Transverse colon (tissue), 4 donors: ENCODE measurements at regions not wholly inside any gene's neighbourhood (a gene's known extent, or its start where the extent isn't known, plus 50 kb on each side); places are given as distances from the start of the nearest gene placed in this dataset.

Experiments used
- DNase-seq: peaks from one replicate; pipeline ENCODE4 v3.0.0-alpha.2; 2019
- H3K27ac ChIP-seq, 4 donors: fragments of 200-600 bp; sonication (generic); 2 replicates each; pipeline ENCODE4 v1.5.1; 2016 to 2018; ENCODE audit warnings: inconsistent platforms in 4 of 4
- H3K27me3 ChIP-seq: fragments of 200-600 bp; sonication (generic); 2 replicates; pipeline ENCODE4 v1.5.1; 2017; ENCODE audit warnings: inconsistent platforms
- H3K36me3 ChIP-seq, 4 donors: fragments of 200-600 bp; sonication (generic); 2 replicates each; pipeline ENCODE4 v1.5.1; 2017 to 2019; ENCODE audit warnings: inconsistent platforms in 4 of 4
- H3K4me1 ChIP-seq, 4 donors: fragments of 200-600 bp; sonication (generic); 2 replicates each; pipeline ENCODE4 v1.5.1; 2017 to 2020; ENCODE audit warnings: inconsistent platforms in 4 of 4
- H3K4me3 ChIP-seq, 4 donors: fragments of 200-600 bp; sonication (generic); 1 replicate in 1 of 4; 2 replicates in 3 of 4; pipeline versions ENCODE4 v1.5.1 to v1.6.1; 2017 to 2019; ENCODE audit warnings: inconsistent platforms in 4 of 4
- H3K9me3 ChIP-seq, 2 donors: fragments of 200-600 bp; sonication (generic); 2 replicates each; pipeline ENCODE4 v1.5.1; 2017 to 2019; ENCODE audit warnings: inconsistent platforms in 2 of 2
- CTCF ChIP-seq, 5 experiments: fragments of 200-600 bp in 3 of 5; fragments of 450-650 bp in 2 of 5; sonication (generic) in 3 of 5; IDR thresholded peaks; 1 replicate in 2 of 5; 2 replicates in 3 of 5; pipeline ENCODE4 v1.5.1; 2016 to 2017; ENCODE audit warnings: antibody characterized with exemption in 5 of 5, inconsistent platforms in 3 of 5, mild to moderate bottlenecking in 2 of 5, moderate library complexity in 1 of 5
- EP300 ChIP-seq: sonication (generic); formaldehyde crosslinking; IDR thresholded peaks from one replicate; pipeline ENCODE4 v1.6.1; 2017; ENCODE audit warnings: antibody characterized with exemption, low read depth
- POLR2A ChIP-seq: fragments of 450-650 bp; IDR thresholded peaks from one replicate; pipeline ENCODE4 v1.6.1; 2016; ENCODE audit warnings: antibody characterized with exemption, mild to moderate bottlenecking, moderate library complexity
- POLR2AphosphoS5 ChIP-seq, 3 donors: sonication (generic); formaldehyde crosslinking; IDR thresholded peaks; one replicate each; pipeline ENCODE4 v1.6.1; 2016; ENCODE audit warnings: antibody characterized with exemption in 3 of 3
- WGBS, 2 donors: methylation state at CpG; one replicate each; pipeline ENCODE4 v1.1.5; 2018; ENCODE audit warnings: low coverage in 1 of 2; 5-methylcytosine and 5-hydroxymethylcytosine counted together
- in situ Hi-C, 4 donors: fragments of 200-750 bp; cut with MboI; loops; one replicate each; pipeline versions ENCODE4 v1.15.0 to v1.15.1; 2017; ENCODE audit warnings: low sequenced_read_pairs in 3 of 4, low pct_ligation_motif_present in 1 of 4, low pct_unique_long_range_greater_than_20kb in 1 of 4
- intact Hi-C: fragments of 100-400 bp; cut with DNase I; formaldehyde crosslinking; loops from one replicate; pipeline ENCODE4 v1.15.1; 2023; ENCODE audit warnings: low total_unique reads

- Histone ChIP-seq H3K36me3 (no peaks in the 10 kb centered on the region), H3K27ac (no peak overlapping the region), H3K27me3 (no peaks in the 10 kb centered on the region), H3K9me3 (peaks cover 0 to 7% of the 10 kb centered on the region in 2 donors), H3K4me1 (no peaks in the 10 kb centered on the region), H3K4me3 (no peak overlapping the region)
- TF ChIP-seq CTCF (IDR thresholded peaks at IDR 0.05) = no peak
- TF ChIP-seq EP300 = no peak
- no peak for TF ChIP-seq POLR2A
- no peak for TF ChIP-seq POLR2AphosphoS5 (IDR thresholded peaks at IDR 0.05)
- no peak for DNase-seq
- intact Hi-C loops = no loop called here
- in situ Hi-C loops = no loop called here
- 64 to 71% methylated on average over 2 of the region's 2 CpGs for WGBS, 2 donors
Measured at GRCh38 chr7:41862261-41862660, 159.4 kb upstream of the INHBA start.

GRCh38 chr7:41861642-41862041, 158.8 kb upstream of the INHBA start:
- in situ Hi-C loops = no loop called here
- Histone ChIP-seq H3K9me3 (peaks cover 0 to 7% of the 10 kb centered on the region in 2 donors), H3K36me3 (no peaks in the 10 kb centered on the region), H3K4me3 (no peak overlapping the region), H3K4me1 (no peaks in the 10 kb centered on the region), H3K27ac (no peak overlapping the region), H3K27me3 (no peaks in the 10 kb centered on the region)
- no peak for DNase-seq
- TF ChIP-seq EP300 = no peak
- no peak for TF ChIP-seq POLR2A
- no peak for TF ChIP-seq CTCF (IDR thresholded peaks at IDR 0.05)
- TF ChIP-seq POLR2AphosphoS5 (IDR thresholded peaks at IDR 0.05) = no peak
- WGBS, 2 donors = 69 to 73% methylated on average over 3 of the region's 3 CpGs
- intact Hi-C loops = no loop called here

- TF ChIP-seq EP300 (no peak), POLR2A (no peak), POLR2AphosphoS5 (IDR thresholded peaks at IDR 0.05) (no peak), CTCF (IDR thresholded peaks at IDR 0.05) (no peak)
- Histone ChIP-seq H3K4me1 (no peaks in the 10 kb centered on the region), H3K27ac (no peak overlapping the region), H3K36me3 (no peaks in the 10 kb centered on the region), H3K27me3 (no peaks in the 10 kb centered on the region), H3K4me3 (no peak overlapping the region), H3K9me3 (no peaks in the 10 kb centered on the region)
- in situ Hi-C loops = no loop called here
- 89 to 90% methylated on average over 2 of the region's 2 CpGs for WGBS, 2 donors
- intact Hi-C loops = no loop called here
- DNase-seq = no peak
Measured at GRCh38 chr7:41858201-41858600, 155.3 kb upstream of the INHBA start.

GRCh38 chr7:41855798-41856197, 152.9 kb upstream of the INHBA start:
- no peaks in the 10 kb centered on the region for H3K36me3 ChIP-seq
- no peaks in the 10 kb centered on the region for H3K4me1 ChIP-seq
- H3K4me3 ChIP-seq = no peak overlapping the region
- in situ Hi-C loops = no loop called here
- TF ChIP-seq POLR2A (no peak), CTCF (IDR thresholded peaks at IDR 0.05) (no peak), POLR2AphosphoS5 (IDR thresholded peaks at IDR 0.05) (no peak), EP300 (no peak)
- no peak for DNase-seq
- 78 to 84% methylated on average over 1 of the region's 1 CpG for WGBS, 2 donors
- H3K27ac ChIP-seq = no peak overlapping the region
- H3K27me3 ChIP-seq = no peaks in the 10 kb centered on the region
- H3K9me3 ChIP-seq = no peaks in the 10 kb centered on the region
- intact Hi-C loops = no loop called here
